Activated naive CD4-positive, alpha-beta T cell treated with anti-CD3 and anti-CD28 coated beads, Interleukin-2, amount 50 U/mL, for 16 hours (primary cell): ENCODE measurements at regions not wholly inside any gene's neighbourhood (a gene's known extent, or its start where the extent isn't known, plus 50 kb on each side); places are given as distances from the start of the nearest gene placed in this dataset.

Experiments used
- DNase-seq: peaks from one replicate; pipeline ENCODE4 v3.0.0-alpha.2; 2020

- no peak for DNase-seq
Measured at GRCh38 chr1:228899421-228899956, 164.2 kb downstream of the RHOU start.

- no peak for DNase-seq
Measured at GRCh38 chr1:228900099-228900885, 165.0 kb downstream of the RHOU start.

- no peak for DNase-seq
Measured at GRCh38 chr1:228900886-228901392, 165.7 kb downstream of the RHOU start.

- no peak for DNase-seq
Measured at GRCh38 chr1:228901936-228902681, 166.8 kb downstream of the RHOU start.

GRCh38 chr1:228902781-228903433, 167.6 kb downstream of the RHOU start:
- DNase-seq = no peak

- no peak for DNase-seq
Measured at GRCh38 chr1:228903434-228904071, 168.3 kb downstream of the RHOU start.

- DNase-seq = no peak
Measured at GRCh38 chr1:228904222-228904621, 168.9 kb downstream of the RHOU start.

GRCh38 chr1:228905701-228906101, 170.4 kb downstream of the RHOU start:
- DNase-seq = no peak

- no peak for DNase-seq
Measured at GRCh38 chr1:228906223-228906860, 171.1 kb downstream of the RHOU start.

GRCh38 chr1:228911225-228912210, 176.2 kb downstream of the RHOU start:
- DNase-seq = no peak

- DNase-seq = no peak
Measured at GRCh38 chr1:228913626-228914414, 178.5 kb downstream of the RHOU start.

- DNase-seq = no peak
Measured at GRCh38 chr1:228914700-228915099, 179.4 kb downstream of the RHOU start.

GRCh38 chr1:228917342-228917741, 182.1 kb downstream of the RHOU start:
- no peak for DNase-seq

GRCh38 chr1:228917755-228918154, 182.5 kb downstream of the RHOU start:
- no peak for DNase-seq

- no peak for DNase-seq
Measured at GRCh38 chr1:228918335-228918734, 183.1 kb downstream of the RHOU start.

GRCh38 chr1:228919914-228920313, 184.6 kb downstream of the RHOU start:
- no peak for DNase-seq

- no peak for DNase-seq
Measured at GRCh38 chr1:228920831-228921230, 185.6 kb downstream of the RHOU start.

GRCh38 chr1:228921481-228921880, 186.2 kb downstream of the RHOU start:
- no peak for DNase-seq

- no peak for DNase-seq
Measured at GRCh38 chr1:228922722-228923376, 187.6 kb downstream of the RHOU start.
